ENCODE measurements at regions not wholly inside any gene's neighbourhood (a gene's known extent, or its start where the extent isn't known, plus 50 kb on each side); places are given as distances from the start of the nearest gene placed in this dataset.

GRCh38 chr7:22660293-22660692, 66.7 kb upstream of the IL6 start:
- ChIA-PET CTCF (no interaction called here), POLR2A (no interaction called here)
- ATAC-seq (replicated peaks in 1 of 4) (no peak), DNase-seq (no peak)
- H3K27me3 ChIP-seq (replicated peaks in 1 of 2; ENCODE audit: control insufficient read depth in 2 of 2, extremely low read depth in 1 of 2, insufficient read depth in 2 of 2, low read length in 1 of 2): peaks cover 0 to 3% of the 10 kb centered on the region in 2 experiments
- H3K36me3 ChIP-seq (ENCODE audit: control insufficient read depth in 2 of 2, extremely low read depth in 1 of 2, insufficient read depth in 1 of 2, low read length in 1 of 2): no peaks in the 10 kb centered on the region
- Mint-ChIP-seq H3K36me3 (no peaks in the 10 kb centered on the region), H3K4me1 (peaks cover 0 to 13% (median 0%) of the 10 kb centered on the region in 3 donors), H3K27ac (no peak overlapping the region), H3K4me3 (no peak overlapping the region), H3K9me3 (no peaks in the 10 kb centered on the region), H3K27me3 (peaks cover 0 to 2% of the 10 kb centered on the region in 2 donors)
- WGBS (ENCODE audit: insufficient coverage): 100% methylated on average over 1 of the region's 1 CpG
- no peaks in the 10 kb centered on the region for H3K9me3 ChIP-seq
- no peak overlapping the region for H3K27ac ChIP-seq (ENCODE audit: low read length)
- H3K4me3 ChIP-seq (ENCODE audit: control insufficient read depth in 1 of 2, extremely low read depth in 1 of 2, low read length in 1 of 2): no peak overlapping the region
- H3K4me1 ChIP-seq (ENCODE audit: control insufficient read depth in 1 of 2, extremely low read depth in 1 of 2, insufficient read depth in 2 of 2, low read length in 2 of 2): no peaks in the 10 kb centered on the region

GRCh38 chr7:22659741-22660140, 67.3 kb upstream of the IL6 start:
- POLR2A ChIA-PET: no interaction called here
- no peaks in the 10 kb centered on the region for H3K4me1 ChIP-seq (ENCODE audit: control insufficient read depth in 1 of 2, extremely low read depth in 1 of 2, insufficient read depth in 2 of 2, low read length in 2 of 2)
- no peak for ATAC-seq (replicated peaks in 1 of 4)
- Mint-ChIP-seq H3K4me3 (no peak overlapping the region), H3K9me3 (no peaks in the 10 kb centered on the region), H3K27ac (no peak overlapping the region), H3K27me3 (peaks cover 0 to 2% of the 10 kb centered on the region in 2 donors), H3K36me3 (no peaks in the 10 kb centered on the region), H3K4me1 (peaks cover 0 to 13% (median 0%) of the 10 kb centered on the region in 3 donors)
- no peak overlapping the region for H3K27ac ChIP-seq (ENCODE audit: low read length)
- no peak for DNase-seq
- H3K27me3 ChIP-seq (replicated peaks in 1 of 2; ENCODE audit: control insufficient read depth in 2 of 2, extremely low read depth in 1 of 2, insufficient read depth in 2 of 2, low read length in 1 of 2): no peaks in the 10 kb centered on the region
- 78% methylated on average over 6 of the region's 6 CpGs for WGBS (ENCODE audit: insufficient coverage)
- H3K9me3 ChIP-seq: no peaks in the 10 kb centered on the region
- no peaks in the 10 kb centered on the region for H3K36me3 ChIP-seq (ENCODE audit: control insufficient read depth in 2 of 2, extremely low read depth in 1 of 2, insufficient read depth in 1 of 2, low read length in 1 of 2)
- H3K4me3 ChIP-seq (ENCODE audit: control insufficient read depth in 1 of 2, extremely low read depth in 1 of 2, low read length in 1 of 2): no peak overlapping the region
- CTCF ChIA-PET: no interaction called here

- H3K4me1 Mint-ChIP-seq: peaks cover 0 to 11% (median 0%) of the 10 kb centered on the region in 3 donors
Measured at GRCh38 chr7:22658031-22658430, 69.0 kb upstream of the IL6 start.

GRCh38 chr7:22657479-22657878, 69.5 kb upstream of the IL6 start:
- H3K27ac Mint-ChIP-seq: no peak overlapping the region
- no peak overlapping the region for H3K4me3 ChIP-seq (ENCODE audit: control insufficient read depth in 1 of 2, extremely low read depth in 1 of 2, low read length in 1 of 2)
- H3K36me3 Mint-ChIP-seq: no peaks in the 10 kb centered on the region
- H3K36me3 ChIP-seq (ENCODE audit: control insufficient read depth in 2 of 2, extremely low read depth in 1 of 2, insufficient read depth in 1 of 2, low read length in 1 of 2): no peaks in the 10 kb centered on the region
- ATAC-seq (replicated peaks in 1 of 4) (peak in 1 of 4 experiments; percentile 33), DNase-seq (peak in 1 of 35 experiments; percentile 23)
- no peak overlapping the region for H3K27ac ChIP-seq (ENCODE audit: low read length)
- peaks cover 2 to 3% of the 10 kb centered on the region in 2 donors for H3K27me3 Mint-ChIP-seq
- no peaks in the 10 kb centered on the region for H3K27me3 ChIP-seq (replicated peaks in 1 of 2; ENCODE audit: control insufficient read depth in 2 of 2, extremely low read depth in 1 of 2, insufficient read depth in 2 of 2, low read length in 1 of 2)
- H3K4me3 Mint-ChIP-seq: no peak overlapping the region
- no peaks in the 10 kb centered on the region for H3K9me3 Mint-ChIP-seq
- ChIA-PET POLR2A (no interaction called here), CTCF (interaction anchor here (1.3 to 1.8 kb wide), 2 partner anchors 70 kb away, joined by 6 to 7 read pairs; partner anchors contain the start of gene IL6 (in 2 of the 2))
- no CpG with 5 or more reads among the region's 1 CpG for WGBS (ENCODE audit: insufficient coverage)
- peaks cover 0 to 8% (median 0%) of the 10 kb centered on the region in 3 donors for H3K4me1 Mint-ChIP-seq
- H3K9me3 ChIP-seq: no peaks in the 10 kb centered on the region
- H3K4me1 ChIP-seq (ENCODE audit: control insufficient read depth in 1 of 2, extremely low read depth in 1 of 2, insufficient read depth in 2 of 2, low read length in 2 of 2): no peaks in the 10 kb centered on the region

More at GRCh38 chr7:22658031-22658430, 69.0 kb upstream of the IL6 start:
- H3K9me3 Mint-ChIP-seq: no peaks in the 10 kb centered on the region
- no peaks in the 10 kb centered on the region for H3K36me3 ChIP-seq (ENCODE audit: control insufficient read depth in 2 of 2, extremely low read depth in 1 of 2, insufficient read depth in 1 of 2, low read length in 1 of 2)
- H3K4me3 ChIP-seq (ENCODE audit: control insufficient read depth in 1 of 2, extremely low read depth in 1 of 2, low read length in 1 of 2): no peak overlapping the region
- no peak overlapping the region for H3K27ac Mint-ChIP-seq
- no peak overlapping the region for H3K4me3 Mint-ChIP-seq
- ChIA-PET POLR2A (no interaction called here), CTCF (no interaction called here)
- DNase-seq (no peak), ATAC-seq (replicated peaks in 1 of 4) (no peak)
- H3K36me3 Mint-ChIP-seq: no peaks in the 10 kb centered on the region
- H3K27me3 ChIP-seq (replicated peaks in 1 of 2; ENCODE audit: control insufficient read depth in 2 of 2, extremely low read depth in 1 of 2, insufficient read depth in 2 of 2, low read length in 1 of 2): no peaks in the 10 kb centered on the region
- peaks cover 0 to 2% of the 10 kb centered on the region in 2 donors for H3K27me3 Mint-ChIP-seq
- H3K27ac ChIP-seq (ENCODE audit: low read length): no peak overlapping the region
- WGBS (ENCODE audit: insufficient coverage): no CpG with 5 or more reads among the region's 3 CpGs
- no peaks in the 10 kb centered on the region for H3K4me1 ChIP-seq (ENCODE audit: control insufficient read depth in 1 of 2, extremely low read depth in 1 of 2, insufficient read depth in 2 of 2, low read length in 2 of 2)
- H3K9me3 ChIP-seq: no peaks in the 10 kb centered on the region

- ATAC-seq (replicated peaks in 1 of 4) (no peak), DNase-seq (no peak)
- Mint-ChIP-seq H3K36me3 (no peaks in the 10 kb centered on the region), H3K4me1 (peaks cover 0 to 6% (median 0%) of the 10 kb centered on the region in 3 donors), H3K27me3 (peaks cover 0 to 3% of the 10 kb centered on the region in 2 donors), H3K27ac (no peak overlapping the region), H3K4me3 (no peak overlapping the region), H3K9me3 (no peaks in the 10 kb centered on the region)
- Histone ChIP-seq H3K4me1 (ENCODE audit: control insufficient read depth in 1 of 2, extremely low read depth in 1 of 2, insufficient read depth in 2 of 2, low read length in 2 of 2) (no peaks in the 10 kb centered on the region), H3K27me3 (replicated peaks in 1 of 2; ENCODE audit: control insufficient read depth in 2 of 2, extremely low read depth in 1 of 2, insufficient read depth in 2 of 2, low read length in 1 of 2) (no peaks in the 10 kb centered on the region), H3K9me3 (no peaks in the 10 kb centered on the region), H3K4me3 (ENCODE audit: control insufficient read depth in 1 of 2, extremely low read depth in 1 of 2, low read length in 1 of 2) (no peak overlapping the region), H3K36me3 (ENCODE audit: control insufficient read depth in 2 of 2, extremely low read depth in 1 of 2, insufficient read depth in 1 of 2, low read length in 1 of 2) (no peaks in the 10 kb centered on the region), H3K27ac (ENCODE audit: low read length) (no peak overlapping the region)
- no CpG with 5 or more reads among the region's 4 CpGs for WGBS (ENCODE audit: insufficient coverage)
- POLR2A ChIA-PET: interaction anchor here in 1 of 2 donors (0.6 kb wide), 2 partner anchors 24 to 71 kb away, joined by 3 to 4 read pairs; partner anchors contain the start of gene IL6
- CTCF ChIA-PET: interaction anchor here (0.5 to 1.8 kb wide), 4 partner anchors 24 to 572 kb away, joined by 3 to 9 read pairs (median 7); partner anchors contain the start of gene IL6 (in 1 of the 2)
Measured at GRCh38 chr7:22655781-22656180, 71.2 kb upstream of the IL6 start.

- Histone ChIP-seq H3K9me3 (no peaks in the 10 kb centered on the region), H3K27ac (ENCODE audit: low read length) (no peak overlapping the region), H3K4me3 (ENCODE audit: control insufficient read depth in 1 of 2, extremely low read depth in 1 of 2, low read length in 1 of 2) (no peak overlapping the region), H3K27me3 (replicated peaks in 1 of 2; ENCODE audit: control insufficient read depth in 2 of 2, extremely low read depth in 1 of 2, insufficient read depth in 2 of 2, low read length in 1 of 2) (no peaks in the 10 kb centered on the region), H3K36me3 (ENCODE audit: control insufficient read depth in 2 of 2, extremely low read depth in 1 of 2, insufficient read depth in 1 of 2, low read length in 1 of 2) (no peaks in the 10 kb centered on the region), H3K4me1 (ENCODE audit: control insufficient read depth in 1 of 2, extremely low read depth in 1 of 2, insufficient read depth in 2 of 2, low read length in 2 of 2) (no peaks in the 10 kb centered on the region)
- Mint-ChIP-seq H3K27me3 (peaks cover 0 to 3% of the 10 kb centered on the region in 2 donors), H3K4me1 (peaks cover 0 to 6% (median 0%) of the 10 kb centered on the region in 3 donors), H3K4me3 (no peak overlapping the region), H3K9me3 (no peaks in the 10 kb centered on the region), H3K36me3 (no peaks in the 10 kb centered on the region), H3K27ac (no peak overlapping the region)
- no CpG with 5 or more reads among the region's 1 CpG for WGBS (ENCODE audit: insufficient coverage)
- ATAC-seq (replicated peaks in 1 of 4) (no peak), DNase-seq (no peak)
- ChIA-PET POLR2A (no interaction called here), CTCF (interaction anchor here in 1 of 2 donors (0.5 kb wide), 1 partner anchor 37 kb away, joined by 3 read pairs; no protein-coding TSS in a partner anchor)
Measured at GRCh38 chr7:22654831-22655230, 72.2 kb upstream of the IL6 start.
